Suprapubic skin (tissue), 4 donors: ENCODE measurements at regions not wholly inside any gene's neighbourhood (a gene's known extent, or its start where the extent isn't known, plus 50 kb on each side); places are given as distances from the start of the nearest gene placed in this dataset.
A peak's percentile ranks its signal among the peaks of the same experiment; 100 is the strongest.

ENCODE experiments used
- DNase-seq, 2 donors: peaks; one replicate each; pipeline ENCODE4 v3.0.0-alpha.2; 2019; ENCODE audit warnings: low spot score in 2 of 2
- H3K27ac ChIP-seq: fragments of 200-600 bp; sonication (generic); one replicate; pipeline ENCODE4 v1.5.1; 2019
- H3K27me3 ChIP-seq: fragments of 200-600 bp; sonication (generic); one replicate; pipeline ENCODE4 v1.5.1; 2019
- H3K36me3 ChIP-seq: fragments of 200-600 bp; sonication (generic); one replicate; pipeline ENCODE4 v1.5.1; 2019
- H3K4me1 ChIP-seq: fragments of 200-600 bp; sonication (generic); one replicate; pipeline ENCODE4 v1.5.1; 2019
- H3K4me3 ChIP-seq: fragments of 200-600 bp; sonication (generic); one replicate; pipeline ENCODE4 v1.5.1; 2019; ENCODE audit warnings: mild to moderate bottlenecking
- H3K9me3 ChIP-seq: fragments of 200-600 bp; sonication (generic); one replicate; pipeline ENCODE4 v1.5.1; 2019
- EP300 ChIP-seq: sonication (generic); formaldehyde crosslinking; IDR thresholded peaks from one replicate; pipeline ENCODE4 v1.6.1; 2017; ENCODE audit warnings: antibody characterized with exemption
- POLR2A ChIP-seq, 2 donors: fragments of 450-650 bp; IDR thresholded peaks; one replicate each; pipeline ENCODE4 v1.6.1; 2017; ENCODE audit warnings: antibody characterized with exemption in 2 of 2, mild to moderate bottlenecking in 2 of 2, moderate library complexity in 2 of 2
- POLR2AphosphoS5 ChIP-seq, 3 donors: sonication (generic); formaldehyde crosslinking; IDR thresholded peaks; one replicate each; pipeline ENCODE4 v1.6.1; 2017; ENCODE audit warnings: antibody characterized with exemption in 3 of 3
- WGBS: methylation state at CpG from one replicate; pipeline ENCODE4 v1.1.5; 2018; 5-methylcytosine and 5-hydroxymethylcytosine counted together
- TF ChIP-seq, protein P1 (sequence below), 2 donors: fragments of 200-600 bp in 1 of 2; fragments of 450-650 bp in 1 of 2; sonication (generic) in 1 of 2; IDR thresholded peaks; one replicate each; pipeline ENCODE4 v1.5.1; 2016 to 2019; ENCODE audit warnings: antibody characterized with exemption in 2 of 2, mild to moderate bottlenecking in 1 of 2, moderate library complexity in 1 of 2

DNA sequence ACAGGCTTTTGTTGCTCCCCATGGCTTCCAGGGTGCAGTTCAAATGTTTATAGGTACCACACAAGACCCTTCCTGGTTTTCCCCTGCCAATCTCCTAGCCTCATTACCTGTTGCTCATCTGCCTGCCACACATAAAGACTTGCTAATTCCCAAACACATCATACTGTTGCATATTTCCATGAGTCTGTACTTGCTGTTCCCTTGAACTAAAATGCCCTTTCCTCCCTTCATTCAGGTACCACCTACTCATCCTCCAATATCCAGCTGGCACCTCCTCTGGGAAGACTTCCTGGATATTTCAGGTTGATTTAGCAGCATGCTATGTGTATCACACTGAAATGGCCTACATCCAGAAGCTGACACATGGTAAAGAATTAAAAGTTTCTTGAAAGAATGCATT, 206.4 kb upstream of the NFE2L3 start:
- H3K4me3 ChIP-seq: no peak overlapping the region
- H3K36me3 ChIP-seq: no peaks in the 10 kb centered on the region
- H3K27me3 ChIP-seq: no peaks in the 10 kb centered on the region
- no peak for TF ChIP-seq EP300
- no peak for TF ChIP-seq POLR2A (IDR thresholded peaks at IDR 0.05)
- TF ChIP-seq POLR2AphosphoS5 (IDR thresholded peaks at IDR 0.05): no peak
- no peaks in the 10 kb centered on the region for H3K9me3 ChIP-seq
- peaks cover 42% of the 10 kb centered on the region for H3K4me1 ChIP-seq
- DNase-seq: no peak
- peak overlapping the region; percentile 78 for H3K27ac ChIP-seq

DNA sequence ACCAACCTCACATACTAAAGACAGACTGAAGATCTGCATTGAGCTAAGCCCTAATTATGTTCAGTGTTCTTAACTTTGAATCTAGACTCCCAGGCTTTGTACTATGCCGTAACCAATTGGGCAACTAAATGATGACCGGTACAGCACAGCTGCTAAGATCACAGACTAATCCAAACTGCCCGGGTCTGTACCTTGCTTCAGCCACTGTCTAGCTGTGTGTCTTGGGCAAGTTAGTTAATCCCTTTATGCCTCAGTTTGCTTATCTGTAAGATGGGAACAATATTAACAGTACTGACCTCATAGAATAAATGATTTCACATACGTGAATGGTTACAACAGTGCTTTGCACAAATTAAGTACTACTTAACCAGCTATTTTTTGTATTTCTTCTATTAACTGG, 205.8 kb upstream of the NFE2L3 start:
- Histone ChIP-seq H3K9me3 (no peaks in the 10 kb centered on the region), H3K36me3 (no peaks in the 10 kb centered on the region), H3K4me3 (no peak overlapping the region), H3K4me1 (peaks cover 40% of the 10 kb centered on the region), H3K27me3 (no peaks in the 10 kb centered on the region), H3K27ac (no peak overlapping the region)
- DNase-seq: no peak
- TF ChIP-seq POLR2AphosphoS5 (IDR thresholded peaks at IDR 0.05): no peak
- TF ChIP-seq, protein P1, sequence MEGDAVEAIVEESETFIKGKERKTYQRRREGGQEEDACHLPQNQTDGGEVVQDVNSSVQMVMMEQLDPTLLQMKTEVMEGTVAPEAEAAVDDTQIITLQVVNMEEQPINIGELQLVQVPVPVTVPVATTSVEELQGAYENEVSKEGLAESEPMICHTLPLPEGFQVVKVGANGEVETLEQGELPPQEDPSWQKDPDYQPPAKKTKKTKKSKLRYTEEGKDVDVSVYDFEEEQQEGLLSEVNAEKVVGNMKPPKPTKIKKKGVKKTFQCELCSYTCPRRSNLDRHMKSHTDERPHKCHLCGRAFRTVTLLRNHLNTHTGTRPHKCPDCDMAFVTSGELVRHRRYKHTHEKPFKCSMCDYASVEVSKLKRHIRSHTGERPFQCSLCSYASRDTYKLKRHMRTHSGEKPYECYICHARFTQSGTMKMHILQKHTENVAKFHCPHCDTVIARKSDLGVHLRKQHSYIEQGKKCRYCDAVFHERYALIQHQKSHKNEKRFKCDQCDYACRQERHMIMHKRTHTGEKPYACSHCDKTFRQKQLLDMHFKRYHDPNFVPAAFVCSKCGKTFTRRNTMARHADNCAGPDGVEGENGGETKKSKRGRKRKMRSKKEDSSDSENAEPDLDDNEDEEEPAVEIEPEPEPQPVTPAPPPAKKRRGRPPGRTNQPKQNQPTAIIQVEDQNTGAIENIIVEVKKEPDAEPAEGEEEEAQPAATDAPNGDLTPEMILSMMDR (IDR thresholded peaks at IDR 0.05): no peak
- WGBS: 93% methylated on average over 4 of the region's 4 CpGs

DNA sequence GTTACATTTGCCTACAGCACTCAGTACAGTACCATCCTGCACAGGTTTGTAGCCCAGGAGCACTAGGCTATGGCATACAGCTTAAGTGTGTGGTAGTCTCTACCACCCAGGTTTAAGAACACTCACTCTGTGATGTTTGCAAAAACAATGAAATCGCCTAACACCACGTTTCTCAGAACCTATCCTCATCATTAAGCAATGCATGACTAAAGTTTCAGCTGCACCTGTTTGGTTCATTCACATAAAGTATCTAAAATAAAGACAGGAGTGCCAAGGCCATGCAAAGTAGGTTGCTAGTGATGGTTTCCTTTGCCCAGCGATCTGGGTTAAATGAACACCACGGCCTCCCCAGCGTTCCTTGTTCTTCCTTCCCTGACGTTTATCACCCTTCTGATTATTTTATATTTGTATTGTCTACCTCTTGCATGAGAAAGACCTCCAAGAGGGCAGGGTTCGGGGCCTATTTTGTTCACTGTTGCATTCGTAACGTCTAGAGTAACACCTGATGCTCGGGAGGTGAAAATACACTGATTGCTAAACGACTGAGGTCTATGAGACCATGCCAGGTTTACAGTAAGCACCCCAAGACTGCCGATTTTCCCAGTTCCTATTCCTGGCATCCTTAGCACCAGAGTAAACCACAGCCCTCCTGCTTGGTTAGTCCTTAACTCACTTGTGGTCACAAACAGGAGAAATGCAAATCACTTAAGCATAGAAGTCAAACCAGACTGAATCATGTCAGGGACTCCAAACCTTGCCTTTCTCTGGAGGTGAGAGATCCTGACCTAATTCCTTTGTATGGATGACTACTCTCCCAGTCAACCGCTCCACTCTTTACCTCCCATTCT, 204.1 kb upstream of the NFE2L3 start:
- DNase-seq: no peak
- TF ChIP-seq POLR2A (IDR thresholded peaks at IDR 0.05): no peak
- TF ChIP-seq EP300: no peak
- H3K36me3 ChIP-seq: no peaks in the 10 kb centered on the region
- H3K27me3 ChIP-seq: no peaks in the 10 kb centered on the region
- no peaks in the 10 kb centered on the region for H3K9me3 ChIP-seq
- no peak overlapping the region for H3K27ac ChIP-seq
- peaks cover 47% of the 10 kb centered on the region for H3K4me1 ChIP-seq
- no peak overlapping the region for H3K4me3 ChIP-seq
- WGBS: 79% methylated on average over 13 of the region's 13 CpGs

DNA sequence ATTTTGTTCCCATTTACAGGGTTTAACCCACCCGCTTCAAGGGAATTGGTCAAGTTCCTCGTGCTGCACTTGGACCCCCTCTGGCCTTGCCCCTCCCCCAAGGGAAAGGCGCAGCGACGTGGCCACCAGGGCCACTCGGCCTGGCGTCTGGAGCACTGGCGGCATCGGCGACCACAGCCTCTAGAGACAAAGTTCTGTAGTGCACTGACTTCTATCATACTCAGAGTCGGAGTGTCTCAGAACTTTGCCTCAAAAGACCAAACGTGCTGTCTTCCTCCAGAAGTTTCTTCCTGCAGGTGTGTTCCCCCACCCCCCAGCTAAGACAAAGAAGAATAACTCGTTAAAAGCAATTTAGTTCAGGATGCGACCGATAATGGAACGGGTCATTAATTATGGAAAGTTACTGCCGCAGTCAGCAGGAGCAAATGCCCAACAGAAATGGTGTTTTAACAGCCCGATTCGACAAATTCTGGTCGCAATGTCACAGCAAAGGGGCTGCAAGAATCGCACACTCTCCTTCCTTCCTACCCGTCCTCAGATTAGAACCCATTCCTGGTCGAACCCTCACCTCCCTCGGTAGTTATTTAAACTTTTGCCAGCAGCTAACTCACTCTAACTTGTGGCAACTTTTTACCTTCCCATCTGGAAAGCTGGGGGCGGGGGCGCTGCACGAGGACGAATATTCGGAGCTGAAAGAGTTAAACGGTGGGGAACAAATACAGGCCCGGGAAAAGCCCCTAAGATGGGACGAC, 202.1 kb upstream of the NFE2L3 start:
- no peaks in the 10 kb centered on the region for H3K36me3 ChIP-seq
- WGBS: 10% methylated on average over 30 of the region's 32 CpGs
- TF ChIP-seq POLR2A (IDR thresholded peaks at IDR 0.05): no peak
- TF ChIP-seq POLR2AphosphoS5 (IDR thresholded peaks at IDR 0.05): no peak
- TF ChIP-seq, protein P1 (IDR thresholded peaks at IDR 0.05): no peak
- no peak for TF ChIP-seq EP300
- peaks cover 43% of the 10 kb centered on the region for H3K4me1 ChIP-seq
- DNase-seq: no peak
- H3K27ac ChIP-seq: peak overlapping the region; percentile 87
- H3K27me3 ChIP-seq: no peaks in the 10 kb centered on the region
- no peaks in the 10 kb centered on the region for H3K9me3 ChIP-seq
- H3K4me3 ChIP-seq: peak overlapping the region; percentile 87

DNA sequence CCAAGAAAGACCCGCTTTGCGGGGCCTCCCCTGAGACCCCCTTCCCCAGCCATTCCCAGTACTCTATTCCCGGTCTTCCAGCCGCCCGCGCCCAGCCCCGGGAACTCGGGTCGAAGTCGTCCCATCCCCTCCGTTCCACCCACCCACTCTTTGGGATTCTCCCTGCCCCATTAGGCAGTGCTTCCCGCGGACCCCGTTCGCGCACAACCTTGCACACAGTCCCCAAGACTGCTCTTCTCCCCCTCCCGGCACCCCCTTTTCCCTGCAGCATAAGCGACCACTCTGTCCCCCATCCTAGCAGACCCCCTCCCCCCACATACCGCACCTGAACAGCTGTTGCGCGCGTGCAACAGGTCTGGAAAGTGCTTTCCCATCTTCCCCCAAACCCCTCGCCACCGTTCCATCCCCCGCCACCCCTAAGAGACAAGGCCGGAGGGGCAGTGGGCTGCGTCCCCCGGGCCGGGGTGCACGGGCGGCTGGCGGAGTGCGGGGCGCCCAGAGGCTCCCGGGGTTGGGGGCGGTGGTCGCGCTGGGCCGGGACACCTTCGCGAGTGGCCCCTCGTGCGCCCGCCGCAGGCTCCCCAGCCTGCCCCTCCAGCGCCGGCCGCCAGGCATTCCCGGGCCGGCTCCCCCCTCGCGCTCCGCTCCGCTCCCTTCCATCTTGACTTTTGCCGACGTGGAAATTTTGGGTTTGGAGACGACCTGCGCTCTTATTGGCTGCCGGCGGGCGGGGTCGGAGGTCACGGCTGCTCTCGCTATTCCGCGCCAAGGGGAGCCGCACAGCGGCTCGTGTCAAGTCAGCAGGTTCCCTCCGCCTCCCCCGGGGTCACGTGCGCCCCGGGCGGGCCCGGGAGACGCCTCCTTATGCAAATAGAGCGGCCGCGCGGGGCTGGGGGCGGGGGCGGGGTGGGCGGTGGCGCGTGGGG, 201.2 kb upstream of the NFE2L3 start:
- no peak for TF ChIP-seq EP300
- TF ChIP-seq POLR2AphosphoS5 (IDR thresholded peaks at IDR 0.05): no peak
- TF ChIP-seq, protein P1 (IDR thresholded peaks at IDR 0.05): no peak
- TF ChIP-seq POLR2A (IDR thresholded peaks at IDR 0.05): no peak
- no peaks in the 10 kb centered on the region for H3K9me3 ChIP-seq
- WGBS: 3% methylated on average over 25 of the region's 86 CpGs
- no peaks in the 10 kb centered on the region for H3K27me3 ChIP-seq
- DNase-seq: peak; percentile 95 to 96
- H3K4me3 ChIP-seq: peak overlapping the region; percentile 87
- peaks cover 36% of the 10 kb centered on the region for H3K4me1 ChIP-seq
- no peaks in the 10 kb centered on the region for H3K36me3 ChIP-seq
- H3K27ac ChIP-seq: peak overlapping the region; percentile 87
